ENCODE measurements at regions not wholly inside any gene's neighbourhood (a gene's known extent, or its start where the extent isn't known, plus 50 kb on each side); places are given as distances from the start of the nearest gene placed in this dataset.

GRCh38 chr11:127590314-127590713, 589.7 kb upstream of the KIRREL3 start:
- no peak for DNase-seq (ENCODE audit: low spot score)
- Histone ChIP-seq H3K79me2 (ENCODE audit: insufficient read depth, low read depth, low read length) (no peaks in the 10 kb centered on the region), H3K9me3 (ENCODE audit: low read length) (no peaks in the 10 kb centered on the region), H3K4me1 (ENCODE audit: insufficient read depth, low read length, poor library complexity, severe bottlenecking) (no peaks in the 10 kb centered on the region), H3K27ac (ENCODE audit: low read depth, low read length, poor library complexity, severe bottlenecking) (no peak overlapping the region), H4K20me1 (ENCODE audit: insufficient read depth, low read length) (no peaks in the 10 kb centered on the region), H3K4me2 (ENCODE audit: low read length) (no peak overlapping the region), H2AFZ (ENCODE audit: low read length) (no peak overlapping the region), H3K9me2 (ENCODE audit: insufficient read depth, low read length) (no peaks in the 10 kb centered on the region), H3K4me3 (ENCODE audit: low read depth, low read length, poor library complexity, severe bottlenecking) (no peak overlapping the region), H3K36me3 (ENCODE audit: insufficient read depth, low read length) (no peaks in the 10 kb centered on the region)
- ChIA-PET CTCF (ENCODE audit: unreplicated experiment) (no interaction called here), POLR2A (no interaction called here)
- no TSS peak for BruUV-seq (replicated peaks)
- intact Hi-C loops (cut with micrococcal nuclease; ENCODE audit: unreplicated experiment): no loop called here
- TF ChIP-seq EZH2phosphoT487 (IDR thresholded peaks at IDR 0.05; ENCODE audit: borderline replicate concordance, low read depth, low read length): no peak

- Histone ChIP-seq H3K36me3 (ENCODE audit: insufficient read depth, low read length) (no peaks in the 10 kb centered on the region), H3K79me2 (ENCODE audit: insufficient read depth, low read depth, low read length) (no peaks in the 10 kb centered on the region), H3K4me1 (ENCODE audit: insufficient read depth, low read length, poor library complexity, severe bottlenecking) (no peaks in the 10 kb centered on the region), H2AFZ (ENCODE audit: low read length) (no peak overlapping the region), H3K27ac (ENCODE audit: low read depth, low read length, poor library complexity, severe bottlenecking) (no peak overlapping the region), H3K9me3 (ENCODE audit: low read length) (no peaks in the 10 kb centered on the region), H3K9me2 (ENCODE audit: insufficient read depth, low read length) (no peaks in the 10 kb centered on the region), H4K20me1 (ENCODE audit: insufficient read depth, low read length) (no peaks in the 10 kb centered on the region), H3K4me2 (ENCODE audit: low read length) (no peak overlapping the region), H3K4me3 (ENCODE audit: low read depth, low read length, poor library complexity, severe bottlenecking) (no peak overlapping the region)
- ChIA-PET CTCF (ENCODE audit: unreplicated experiment) (no interaction called here), POLR2A (no interaction called here)
- BruUV-seq (replicated peaks): no TSS peak
- intact Hi-C loops (cut with micrococcal nuclease; ENCODE audit: unreplicated experiment): no loop called here
- TF ChIP-seq EZH2phosphoT487 (IDR thresholded peaks at IDR 0.05; ENCODE audit: borderline replicate concordance, low read depth, low read length): no peak
- no peak for TF ChIP-seq CTCF (conservative IDR thresholded peaks at IDR 0.05; ENCODE audit: low read length)
- DNase-seq (ENCODE audit: low spot score): no peak
These were observed 587.9 kb upstream of the KIRREL3 start for GRCh38 chr11:127588431-127588830.

- H3K9me3 ChIP-seq (ENCODE audit: low read length): no peaks in the 10 kb centered on the region
- TF ChIP-seq CTCF (conservative IDR thresholded peaks at IDR 0.05; ENCODE audit: low read length) (no peak), EZH2phosphoT487 (IDR thresholded peaks at IDR 0.05; ENCODE audit: borderline replicate concordance, low read depth, low read length) (no peak)
- CTCF ChIA-PET (ENCODE audit: unreplicated experiment): no interaction called here
- no peaks in the 10 kb centered on the region for H3K79me2 ChIP-seq (ENCODE audit: insufficient read depth, low read depth, low read length)
- no peaks in the 10 kb centered on the region for H3K4me1 ChIP-seq (ENCODE audit: insufficient read depth, low read length, poor library complexity, severe bottlenecking)
- no TSS peak for BruUV-seq (replicated peaks)
- POLR2A ChIA-PET: no interaction called here
- no peaks in the 10 kb centered on the region for H3K36me3 ChIP-seq (ENCODE audit: insufficient read depth, low read length)
- no peaks in the 10 kb centered on the region for H4K20me1 ChIP-seq (ENCODE audit: insufficient read depth, low read length)
- no peak overlapping the region for H3K27ac ChIP-seq (ENCODE audit: low read depth, low read length, poor library complexity, severe bottlenecking)
- intact Hi-C loops (cut with micrococcal nuclease; ENCODE audit: unreplicated experiment): no loop called here
- H3K4me2 ChIP-seq (ENCODE audit: low read length): no peak overlapping the region
- H3K9me2 ChIP-seq (ENCODE audit: insufficient read depth, low read length): no peaks in the 10 kb centered on the region
- no peak for DNase-seq (ENCODE audit: low spot score)
- no peak overlapping the region for H3K4me3 ChIP-seq (ENCODE audit: low read depth, low read length, poor library complexity, severe bottlenecking)
- no peak overlapping the region for H2AFZ ChIP-seq (ENCODE audit: low read length)
These were observed 586.9 kb upstream of the KIRREL3 start for GRCh38 chr11:127587511-127587910.
